SHP77 (cell line): ENCODE measurements at regions not wholly inside any gene's neighbourhood (a gene's known extent, or its start where the extent isn't known, plus 50 kb on each side); places are given as distances from the start of the nearest gene placed in this dataset.
"Not testable (repeated sequence)": the region's sequence is repeated elsewhere in the genome, so short reads cannot be mapped to it uniquely, and the experiment has no call there.

Source experiments
- DNase-seq, 2 experiments: peaks; one replicate each; lab custom pipeline; 2025; lab: John Stamatoyannopoulos, UW

DNA sequence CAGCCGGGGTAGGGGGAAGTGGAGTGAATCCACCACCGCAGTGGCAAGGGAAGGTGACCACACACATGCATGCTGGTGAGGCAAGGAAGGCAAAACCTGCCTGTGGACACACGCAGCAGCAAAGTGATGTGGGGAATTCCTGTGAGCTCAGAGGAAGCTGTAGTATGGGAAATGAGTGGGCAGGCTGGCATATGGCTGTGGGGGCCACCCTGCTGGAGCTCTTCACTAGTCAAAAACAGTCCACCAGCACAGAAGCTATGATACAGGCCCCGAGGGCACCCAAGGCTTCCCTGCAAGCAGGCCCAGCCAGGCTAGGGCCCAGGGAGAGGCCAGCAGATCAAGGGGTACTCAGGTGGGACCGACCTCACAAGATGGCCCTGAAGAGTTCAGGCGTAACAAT is 239.1 kb downstream of the CHM start:
- DNase-seq, result no peak

DNA sequence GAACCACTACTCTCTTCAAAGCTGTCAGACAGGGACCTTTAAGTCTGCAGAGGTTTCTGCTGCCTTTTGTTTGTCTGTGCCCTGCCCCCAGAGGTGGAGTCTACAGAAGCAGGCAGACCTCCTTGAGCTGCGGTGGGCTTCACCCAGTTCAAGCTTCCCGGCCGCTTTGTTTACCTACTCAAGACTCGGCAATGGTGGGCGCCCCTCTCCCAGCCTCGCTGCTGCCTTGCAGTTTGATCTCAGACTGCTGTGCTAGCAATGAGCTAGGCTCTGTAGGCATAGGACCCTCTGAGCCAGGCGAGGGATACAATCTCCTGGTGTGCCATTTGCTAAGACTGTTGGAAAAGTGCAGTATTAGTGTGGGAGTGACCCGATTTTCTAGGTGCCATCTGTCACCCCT is 275.0 kb downstream of the CHM start:
- DNase-seq, result not testable (repeated sequence)

- DNase-seq, result no peak
These were observed 281.7 kb downstream of the CHM start for GRCh38 chrX:85765651-85766050.

DNA sequence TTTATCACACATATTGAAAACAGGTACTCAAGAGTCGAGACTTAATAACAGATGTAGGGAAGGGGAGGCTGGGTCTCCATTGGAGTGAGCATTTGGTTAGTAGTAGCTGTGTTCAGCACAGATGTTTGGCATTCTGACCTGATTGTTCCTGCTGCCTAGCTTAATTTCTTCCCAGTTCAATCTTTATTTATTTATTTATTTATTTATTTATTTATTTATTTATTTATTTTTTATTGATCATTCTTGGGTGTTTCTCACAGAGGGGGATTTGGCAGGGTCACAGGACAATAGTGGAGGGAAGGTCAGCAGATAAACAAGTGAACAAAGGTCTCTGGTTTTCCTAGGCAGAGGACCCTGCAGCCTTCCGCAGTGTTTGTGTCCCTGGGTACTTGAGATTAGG is 324.3 kb downstream of the CHM start:
- not testable (repeated sequence) for DNase-seq

DNA sequence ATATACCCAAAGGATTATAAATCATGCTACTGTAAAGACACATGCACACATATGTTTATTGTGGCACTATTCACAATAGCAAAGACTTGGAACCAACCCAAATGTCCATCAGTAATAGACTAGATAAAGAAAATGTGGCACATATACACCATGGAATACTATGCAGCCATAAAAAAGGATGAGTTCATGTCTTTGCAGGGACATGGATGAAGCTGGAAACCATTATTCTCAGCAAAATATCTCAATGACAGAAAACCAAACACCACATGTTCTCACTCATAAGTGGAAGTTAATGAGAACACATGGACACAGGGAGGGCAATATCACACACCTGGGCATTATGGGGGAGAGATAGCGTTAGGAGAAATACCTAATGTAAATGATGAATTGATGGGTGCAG is 323.8 kb upstream of the POF1B start:
- DNase-seq, result not testable (repeated sequence)

DNA sequence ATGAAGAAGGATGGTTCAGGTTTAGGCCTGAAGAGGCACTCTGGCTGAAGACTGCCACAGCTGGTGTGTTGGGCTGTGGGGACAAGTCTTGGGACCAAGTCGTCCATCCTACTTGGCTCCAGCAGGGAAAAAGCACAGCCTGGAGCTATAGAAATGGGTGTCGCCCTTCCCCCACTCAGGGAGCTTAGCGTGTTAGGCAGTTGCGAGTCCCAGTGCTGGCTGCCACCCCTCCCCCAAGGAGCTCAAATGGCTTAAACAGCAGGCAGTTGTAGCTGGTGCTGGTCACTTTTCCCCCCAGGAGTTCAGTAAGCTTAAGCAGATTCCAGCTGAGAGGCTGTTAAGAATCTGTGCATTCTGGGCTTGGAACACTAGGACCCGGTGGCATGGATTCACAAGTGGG is 319.5 kb upstream of the POF1B start:
- DNase-seq, result no peak

GRCh38 chrX:85685843-85686242 is 306.4 kb upstream of the POF1B start:
- no peak for DNase-seq

DNA sequence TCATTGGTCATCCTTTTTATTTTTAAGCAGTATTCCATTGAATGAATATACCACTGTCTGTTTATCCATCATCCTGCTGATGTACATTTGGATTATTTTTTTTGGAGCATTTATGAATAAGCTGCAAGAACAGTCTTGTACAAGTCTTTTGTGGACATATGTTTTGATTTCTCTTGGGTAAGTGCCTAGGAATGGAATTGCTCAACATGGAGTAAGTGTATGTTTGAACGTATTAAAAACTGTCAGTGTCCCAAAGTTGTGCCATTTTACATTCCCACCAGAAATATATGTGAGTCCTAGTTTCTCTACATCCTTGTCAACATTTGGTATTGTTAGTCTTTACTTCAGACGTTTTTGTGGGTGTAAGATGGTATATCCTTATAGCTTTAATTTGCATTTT is 287.0 kb upstream of the POF1B start:
- DNase-seq, result no peak

DNA sequence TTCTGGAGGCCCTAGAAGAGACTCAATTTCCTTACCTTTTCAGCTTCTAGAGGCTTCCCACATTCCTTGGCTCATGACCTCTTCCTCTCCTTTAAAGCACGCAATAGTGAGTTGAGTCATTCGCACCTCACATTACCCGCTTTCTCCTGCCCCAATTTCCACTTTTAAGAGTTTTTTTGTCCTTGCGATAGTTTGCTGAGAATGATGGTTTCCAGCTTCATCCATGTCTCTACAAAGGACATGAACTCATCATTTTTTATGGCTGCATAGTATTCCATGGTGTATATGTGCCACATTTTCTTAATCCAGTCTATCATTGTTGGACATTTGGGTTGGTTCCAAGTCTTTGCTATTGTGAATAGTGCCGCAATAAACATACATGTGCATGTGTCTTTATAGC is 284.5 kb upstream of the POF1B start:
- DNase-seq, result not testable (repeated sequence)

- DNase-seq, result no peak
These were observed 251.4 kb upstream of the POF1B start for GRCh38 chrX:85630901-85631300.

DNA sequence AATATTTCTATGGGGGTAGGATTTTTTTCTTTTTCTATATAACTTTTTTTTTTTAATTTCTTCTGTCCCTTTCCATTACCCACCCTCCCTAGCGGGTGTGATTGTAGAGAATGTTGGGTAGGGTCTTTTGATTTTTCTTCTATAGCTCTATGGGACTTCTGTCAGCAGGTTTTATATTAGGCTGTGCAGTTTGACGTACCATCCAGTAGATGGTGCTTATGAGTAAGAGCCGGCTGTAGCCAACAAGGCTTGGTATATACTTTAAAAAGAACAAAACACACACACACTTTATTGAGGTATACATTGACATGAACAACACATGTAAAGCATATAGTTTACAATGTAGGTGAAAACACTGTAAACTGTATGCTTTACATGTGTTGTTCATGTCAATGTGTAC is 247.9 kb upstream of the POF1B start:
- DNase-seq, result no peak

DNA sequence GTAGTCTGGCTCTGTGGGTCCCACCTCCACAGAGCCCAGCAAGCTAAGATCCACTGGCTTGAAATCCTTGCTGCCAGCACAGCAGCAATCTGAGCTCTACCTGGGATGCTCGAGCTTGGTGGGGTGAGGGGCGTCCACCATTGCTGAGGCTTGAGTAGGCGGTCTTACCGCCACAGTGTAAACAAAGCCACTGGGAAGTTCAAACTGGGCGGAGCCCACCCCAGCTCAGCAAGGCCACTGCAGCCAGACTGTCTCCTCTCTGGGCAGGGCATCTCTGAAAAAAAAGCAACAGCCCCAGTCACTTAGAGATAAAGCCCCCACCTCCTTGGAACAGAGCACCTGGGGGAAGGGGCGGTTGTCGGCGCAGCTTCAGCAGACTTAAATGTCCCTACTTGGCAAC is 243.2 kb upstream of the POF1B start:
- no peak for DNase-seq

GRCh38 chrX:85620466-85620865 is 241.0 kb upstream of the POF1B start:
- no peak for DNase-seq

DNA sequence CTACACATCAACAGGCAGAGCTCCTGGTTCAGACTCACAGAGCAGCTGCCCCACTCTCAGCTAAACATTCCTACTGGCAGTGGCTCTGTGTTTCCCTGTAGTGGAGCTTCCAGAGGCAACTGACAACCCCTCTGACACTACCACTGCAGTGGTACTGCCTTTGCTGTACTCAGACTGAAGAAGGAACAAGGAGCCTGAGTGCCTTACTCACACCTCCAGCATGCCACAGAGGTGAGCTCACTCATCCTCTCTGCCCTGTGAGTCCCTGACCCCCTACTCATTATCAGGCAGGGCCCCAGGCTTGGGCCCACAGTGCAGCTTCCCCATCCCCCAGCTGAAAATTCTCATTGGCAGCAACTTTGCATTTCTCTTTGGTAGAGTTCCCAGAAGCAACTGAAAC is 240.5 kb upstream of the POF1B start:
- DNase-seq, result no peak

DNA sequence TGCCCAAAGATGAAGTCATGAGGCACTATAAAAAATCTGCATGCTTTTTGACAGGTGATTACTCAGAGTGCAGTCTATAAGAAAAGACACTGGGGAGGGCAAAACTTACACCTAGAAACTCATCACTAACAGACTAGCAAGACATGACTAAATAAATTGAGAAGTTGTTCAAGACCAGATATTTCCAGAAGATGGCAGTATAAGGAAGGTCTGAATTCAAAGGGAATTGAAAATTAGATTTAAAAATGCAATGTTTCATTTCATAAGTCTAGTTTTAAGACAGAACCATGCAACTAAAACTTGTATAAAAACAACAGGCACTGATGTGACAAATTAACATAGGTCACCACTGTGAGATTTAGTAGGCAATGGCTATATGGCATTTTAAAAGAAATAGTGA is 232.5 kb upstream of the POF1B start:
- DNase-seq, result peak in 1 of 2 experiments; percentile 16

DNA sequence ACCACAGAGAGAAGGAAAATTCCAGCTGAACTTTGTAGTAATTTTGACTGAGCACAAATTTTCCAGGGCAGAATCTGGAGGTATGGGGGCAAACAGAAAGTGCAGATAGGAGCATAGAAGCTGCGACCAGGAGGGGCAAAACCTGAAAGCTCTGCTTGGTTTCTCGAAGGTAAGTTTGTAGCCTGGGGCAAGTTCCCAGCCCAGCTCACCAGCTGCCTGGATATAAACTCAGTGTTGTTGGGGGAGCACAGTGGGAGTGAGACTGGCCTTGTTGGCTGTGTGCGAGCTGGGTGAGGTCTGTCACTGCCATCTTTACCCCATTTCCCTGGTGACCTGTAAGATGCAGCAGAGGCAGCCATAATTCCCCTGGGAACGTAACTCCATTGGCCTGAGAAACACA is 213.5 kb upstream of the POF1B start:
- DNase-seq, result no peak

DNA sequence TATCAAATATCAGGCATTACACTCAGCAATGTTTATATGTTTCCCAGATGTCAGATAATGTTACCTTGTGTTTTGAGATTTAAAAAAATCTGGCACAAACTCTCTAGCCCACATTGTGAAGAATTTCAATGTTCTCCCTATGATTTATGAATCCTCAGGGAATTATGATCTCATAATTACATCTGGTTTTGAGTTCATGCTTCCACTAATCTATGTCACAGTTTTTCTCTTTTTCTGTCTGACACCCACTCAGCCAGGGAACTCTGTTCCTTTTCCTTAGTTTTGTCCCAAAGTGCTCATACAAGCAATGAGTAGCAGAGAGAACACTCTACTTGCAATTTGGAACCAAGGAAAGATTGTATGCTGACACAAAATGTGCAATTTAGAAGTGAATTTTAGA is 212.1 kb upstream of the POF1B start:
- no peak for DNase-seq

DNA sequence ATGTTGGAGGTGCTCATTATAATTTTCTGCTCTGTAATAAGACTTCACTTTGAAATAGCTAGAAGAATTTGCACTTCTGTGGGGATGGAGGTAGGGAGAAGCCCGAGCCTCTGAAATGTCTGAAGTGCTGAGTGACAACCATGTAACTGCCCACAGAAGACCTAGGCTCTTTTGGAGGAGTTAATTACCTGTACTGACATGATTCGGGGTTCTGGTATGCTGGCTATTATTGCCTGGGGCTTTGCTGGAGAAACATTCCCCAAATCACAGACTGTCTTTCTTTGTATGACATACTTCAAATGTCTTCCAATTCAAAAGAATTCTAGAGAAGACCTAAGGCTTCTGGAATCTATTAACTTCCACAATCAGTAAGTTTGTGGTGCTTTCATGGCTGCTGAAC is 211.2 kb upstream of the POF1B start:
- DNase-seq, result no peak

DNA sequence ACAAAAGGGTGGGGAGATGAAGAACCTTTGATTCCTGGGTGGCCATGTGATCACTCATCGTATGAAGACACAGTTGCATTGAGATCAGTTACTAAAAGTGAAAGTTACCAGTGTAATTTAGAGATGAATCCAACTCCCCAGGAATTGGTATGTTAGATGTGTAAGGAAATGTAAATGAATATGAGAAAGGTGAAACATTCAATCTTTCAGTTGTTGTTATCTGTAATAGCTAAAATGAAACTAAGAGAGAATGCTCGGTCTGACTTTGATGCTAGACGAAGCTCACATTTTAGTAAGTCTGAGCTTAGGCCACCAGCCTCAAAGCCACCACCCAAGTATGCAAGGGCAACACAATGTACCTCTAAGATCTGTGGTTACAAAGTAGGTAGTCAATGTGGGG is 194.3 kb upstream of the POF1B start:
- DNase-seq, result no peak

DNA sequence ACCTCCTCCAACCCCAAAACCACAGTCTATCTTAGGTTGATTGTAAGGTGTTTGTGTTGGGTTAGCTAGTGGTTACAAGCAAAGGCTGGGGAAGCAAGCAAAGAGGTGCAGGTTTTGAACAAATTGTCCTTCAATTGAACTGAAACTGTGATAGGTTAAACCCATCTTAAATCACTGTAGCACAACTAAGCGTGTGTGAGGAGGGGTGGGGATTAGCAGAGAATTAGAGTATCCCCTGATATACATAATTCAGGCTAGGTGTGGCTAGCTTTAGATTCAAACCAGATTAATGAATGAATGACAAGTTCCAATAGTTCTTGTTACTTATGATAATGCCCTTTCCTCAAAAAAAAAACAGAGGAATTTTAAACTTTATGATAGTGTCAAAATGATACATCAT is 191.0 kb upstream of the POF1B start:
- DNase-seq, result no peak

DNA sequence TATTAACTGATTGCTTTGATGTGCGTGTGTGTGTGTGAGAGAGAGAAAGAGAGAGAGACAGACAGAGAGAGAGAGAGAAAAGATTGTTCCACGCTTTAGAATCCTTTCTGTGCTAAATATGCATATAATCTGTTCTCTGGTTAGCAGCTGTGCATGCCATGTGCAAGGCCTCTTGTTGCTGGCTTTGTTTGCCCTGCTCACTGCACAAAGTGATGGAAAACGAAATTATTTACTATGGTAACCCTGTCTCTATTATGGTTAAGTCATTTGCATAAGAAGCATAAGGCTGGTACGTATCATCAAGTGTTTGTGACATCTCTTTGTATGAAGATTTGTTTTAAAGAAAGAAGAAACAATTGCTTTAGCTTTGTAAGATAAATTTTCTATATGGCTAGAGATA is 190.2 kb upstream of the POF1B start:
- no peak for DNase-seq

- DNase-seq, result no peak
These were observed 189.6 kb upstream of the POF1B start for GRCh38 chrX:85569096-85569495.

DNA sequence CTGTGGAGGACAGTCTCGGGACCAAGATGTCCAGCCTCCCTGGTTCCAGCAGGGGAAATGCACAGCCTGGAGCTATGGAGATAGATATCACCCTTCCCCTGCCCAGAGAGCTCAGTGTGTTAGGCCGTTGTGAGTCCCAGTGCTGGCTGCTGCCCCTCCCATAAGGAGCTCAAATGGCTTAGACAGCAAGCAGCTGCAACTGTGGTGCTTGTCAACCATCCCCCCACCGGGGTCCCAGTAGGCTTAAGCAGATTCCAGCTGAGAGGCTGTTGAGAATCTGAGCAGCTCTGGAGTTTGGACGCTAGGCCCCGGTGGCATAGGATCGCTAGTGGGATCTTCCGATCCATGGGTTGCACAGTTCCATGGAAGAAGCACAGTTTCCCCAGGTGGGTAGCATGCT is 181.8 kb upstream of the POF1B start:
- DNase-seq, result no peak

- DNase-seq, result no peak
These were observed 165.1 kb upstream of the POF1B start for GRCh38 chrX:85544609-85545008.

GRCh38 chrX:85543866-85544265 is 164.4 kb upstream of the POF1B start:
- no peak for DNase-seq
